HepG2 (cell line): ENCODE measurements at regions not wholly inside any gene's neighbourhood (a gene's known extent, or its start where the extent isn't known, plus 50 kb on each side); places are given as distances from the start of the nearest gene placed in this dataset.

Source experiments
- ATAC-seq: fragments of 200-7000 bp; cut with Tn5 transposase; 3 replicates; pipeline ENCODE4 v1.9.1; 2020; ENCODE audit warnings: mild to moderate bottlenecking, moderate library complexity
- BruUV-seq: library from RNA; stranded (reverse); fragments of 400-500 nt; replicated peaks from 2 replicates; lab custom pipeline; 2021; lab: Mats Ljungman, UMichigan
- CTCF ChIA-PET: fragments of 300-600 bp; formaldehyde crosslinking; extraction: SDS; loops from one replicate; lab custom pipeline; 2021; ENCODE audit warnings: low total read pairs, inconsistent platforms, low intra/inter-chr PET ratio; lab: Yijun Ruan, JAX
- POLR2A ChIA-PET: fragments of 350-600 bp; sonication (Branson Sonifier 250); formaldehyde crosslinking; loops from one replicate; lab custom pipeline; 2020; ENCODE audit warnings: antibody characterized with exemption, inconsistent platforms; lab: Yijun Ruan, JAX
- DNase-seq: peaks from one replicate; pipeline ENCODE4 v3.0.0-alpha.2; 2015; ENCODE audit warnings: low spot score
- FAIRE-seq: peaks from 3 replicates; lab custom pipeline; 2011; peaks lifted over from hg19 to GRCh38; lab: Jason Lieb, UNC
- H2AFZ ChIP-seq: one replicate; pipeline ENCODE4 v1.6.1; 2011; ENCODE audit warnings: low read length, inconsistent platforms
- H3K27ac ChIP-seq: fragments of 300-600 bp; 3 replicates; pipeline ENCODE4 v1.8.0; 2011; ENCODE audit warnings: mixed run types, mild to moderate bottlenecking, mixed read lengths, low read length, inconsistent platforms; ENCODE audit not compliant: insufficient read depth; ENCODE audit errors: extremely low read length
- H3K27me3 ChIP-seq, 2 experiments: fragments of 200-600 bp in 1 of 2; 2 replicates in 1 of 2; 3 replicates in 1 of 2; pipeline versions ENCODE4 v1.6.0 to v1.8.0; 2011; ENCODE audit warnings: low read length in 2 of 2, mild to moderate bottlenecking in 2 of 2, moderate library complexity in 2 of 2, inconsistent platforms in 1 of 2; ENCODE audit not compliant: insufficient read depth in 2 of 2, control insufficient read depth in 1 of 2
- H3K36me3 ChIP-seq, 2 experiments: fragments of 200-600 bp in 1 of 2; replicated peaks in 1 of 2; 2 replicates in 1 of 2; 3 replicates in 1 of 2; pipeline versions ENCODE4 v1.5.1 to v1.8.0; 2011; ENCODE audit warnings: low read length in 2 of 2, inconsistent platforms in 1 of 2; ENCODE audit not compliant: insufficient read depth in 2 of 2, control insufficient read depth in 1 of 2
- H3K4me1 ChIP-seq: 2 replicates; pipeline ENCODE4 v1.5.1; 2012; ENCODE audit warnings: low read length, inconsistent platforms; ENCODE audit not compliant: insufficient read depth
- H3K4me2 ChIP-seq: 2 replicates; pipeline ENCODE4 v1.6.0; 2011; ENCODE audit warnings: low read depth, low read length, inconsistent platforms
- H3K4me3 ChIP-seq, 3 experiments: fragments of 200-600 bp in 1 of 3; sonication (generic), shearing (Covaris generic) in 1 of 3; replicated peaks in 1 of 3; 2 replicates each; pipeline ENCODE4 v1.5.1; 2011 to 2016; ENCODE audit warnings: low read length in 3 of 3, inconsistent platforms in 2 of 3, low read depth in 2 of 3, mild to moderate bottlenecking in 2 of 3, control low read depth in 1 of 3, mixed read lengths in 1 of 3; ENCODE audit not compliant: insufficient read depth in 1 of 3
- H3K79me2 ChIP-seq: one replicate; pipeline ENCODE4 v1.6.1; 2011; ENCODE audit warnings: low read length, inconsistent platforms; ENCODE audit not compliant: insufficient read depth
- H3K9ac ChIP-seq: 2 replicates; pipeline ENCODE4 v1.6.0; 2011; ENCODE audit warnings: mild to moderate bottlenecking, low read depth, low read length, inconsistent platforms; ENCODE audit not compliant: insufficient read depth
- H3K9me3 ChIP-seq: 2 replicates; pipeline ENCODE4 v1.5.1; 2012; ENCODE audit warnings: mild to moderate bottlenecking, low read length
- H4K20me1 ChIP-seq: 2 replicates; pipeline ENCODE4 v1.6.0; 2011; ENCODE audit warnings: inconsistent platforms, mild to moderate bottlenecking, low read length, moderate library complexity; ENCODE audit not compliant: insufficient read depth
- CENPT ChIP-seq: sonication (generic); formaldehyde crosslinking; IDR thresholded peaks from 2 replicates; pipeline ENCODE4 v1.8.0; 2022; ENCODE audit warnings: low read depth, mild to moderate bottlenecking, moderate library complexity, missing genetic modification reagents
- ISL2 ChIP-seq: sonication (generic); formaldehyde crosslinking; IDR thresholded peaks from 2 replicates; pipeline ENCODE4 v1.5.0; 2020; ENCODE audit warnings: missing genetic modification reagents
- MTA1 ChIP-seq: sonication (generic); formaldehyde crosslinking; IDR thresholded peaks from 2 replicates; pipeline ENCODE4 v1.4.0; 2020; ENCODE audit warnings: missing genetic modification reagents, mild to moderate bottlenecking, borderline replicate concordance
- PHF5A ChIP-seq: IDR thresholded peaks from one replicate; pipeline ENCODE4 v1.6.1; 2018; ENCODE audit warnings: low read depth, missing genetic modification reagents; ENCODE audit not compliant: unreplicated experiment
- RFX3 ChIP-seq: IDR thresholded peaks from 2 replicates; pipeline ENCODE4 v1.6.1; 2016; ENCODE audit warnings: missing biosample characterization, missing genetic modification reagents
- SRSF4 ChIP-seq: fragments of 200-400 bp; formaldehyde crosslinking; IDR thresholded peaks from one replicate; pipeline ENCODE4 v1.6.1; 2018; ENCODE audit warnings: mild to moderate bottlenecking, low read depth, low read length, moderate library complexity; ENCODE audit not compliant: poor library complexity, severe bottlenecking
- TBL1XR1 ChIP-seq: fragments of 150-350 bp; IDR thresholded peaks from 2 replicates; pipeline ENCODE4 v1.6.1; 2014; ENCODE audit warnings: borderline replicate concordance, low read length; ENCODE audit not compliant: partially characterized antibody
- TGIF2 ChIP-seq: IDR thresholded peaks from 2 replicates; pipeline ENCODE4 v1.6.1; 2016; ENCODE audit warnings: control low read depth, missing compliant biosample characterization
- THRA ChIP-seq: sonication (generic); formaldehyde crosslinking; IDR thresholded peaks from 2 replicates; pipeline ENCODE4 v1.4.0; 2020; ENCODE audit warnings: missing genetic modification reagents, borderline replicate concordance
- USF2 ChIP-seq, 2 experiments: sonication (generic) in 1 of 2; formaldehyde crosslinking in 1 of 2; IDR thresholded peaks; 2 replicates each; pipeline versions ENCODE4 v1.5.1 to v1.6.1; 2011 to 2020; ENCODE audit warnings: borderline replicate concordance in 1 of 2, low read depth in 1 of 2, low read length in 1 of 2, mild to moderate bottlenecking in 1 of 2, missing genetic modification reagents in 1 of 2, moderate library complexity in 1 of 2
- ZNF256 ChIP-seq: sonication (generic); formaldehyde crosslinking; conservative IDR thresholded peaks from 2 replicates; pipeline ENCODE4 v1.4.0; 2020; ENCODE audit warnings: missing genetic modification reagents
- ZNF275 ChIP-seq: sonication (generic); formaldehyde crosslinking; IDR thresholded peaks from 2 replicates; pipeline ENCODE4 v1.8.0; 2022; ENCODE audit warnings: missing genetic modification reagents, mild to moderate bottlenecking, inconsistent platforms, borderline replicate concordance
- ZNF530 ChIP-seq: sonication (generic); formaldehyde crosslinking; IDR thresholded peaks from 2 replicates; pipeline ENCODE4 v1.5.0; 2020; ENCODE audit warnings: low read depth, mild to moderate bottlenecking, missing genetic modification reagents
- ZNF674 ChIP-seq: sonication (generic); formaldehyde crosslinking; IDR thresholded peaks from 2 replicates; pipeline ENCODE4 v1.5.0; 2020; ENCODE audit warnings: low read depth, mild to moderate bottlenecking, missing genetic modification reagents
- ZNF777 ChIP-seq: sonication (generic); formaldehyde crosslinking; IDR thresholded peaks from 2 replicates; pipeline ENCODE4 v1.4.0; 2020; ENCODE audit warnings: missing genetic modification reagents
- WGBS: methylation state at CpG from one replicate; pipeline ENCODE4 v1.1.6; 2017; ENCODE audit warnings: low lambda C conversion rate; 5-methylcytosine and 5-hydroxymethylcytosine counted together
- in situ Hi-C: cut with HindIII; loops from 2 replicates; pipeline ENCODE4 v1.10.0; 2017; ENCODE audit warnings: low pct_unique_long_range_greater_than_20kb; ENCODE audit not compliant: extremely low pct_ligation_motif_present
- intact Hi-C: fragments of 100-400 bp; cut with micrococcal nuclease; formaldehyde crosslinking; loops from one replicate; pipeline ENCODE4 v1.10.0; 2022; ENCODE audit not compliant: unreplicated experiment
- TF ChIP-seq, protein P1 (sequence below), 2 experiments: fragments of 450-650 bp in 1 of 2; sonication (generic) in 1 of 2; formaldehyde crosslinking; IDR thresholded peaks; 2 replicates each; pipeline versions ENCODE4 v1.5.0 to v1.8.0; 2020 to 2022; ENCODE audit warnings: mild to moderate bottlenecking in 1 of 2, missing genetic modification reagents in 1 of 2
- TF ChIP-seq, protein P2 (sequence below): sonication (generic); formaldehyde crosslinking; IDR thresholded peaks from 2 replicates; pipeline ENCODE4 v1.4.0; 2020; ENCODE audit warnings: missing genetic modification reagents

DNA sequence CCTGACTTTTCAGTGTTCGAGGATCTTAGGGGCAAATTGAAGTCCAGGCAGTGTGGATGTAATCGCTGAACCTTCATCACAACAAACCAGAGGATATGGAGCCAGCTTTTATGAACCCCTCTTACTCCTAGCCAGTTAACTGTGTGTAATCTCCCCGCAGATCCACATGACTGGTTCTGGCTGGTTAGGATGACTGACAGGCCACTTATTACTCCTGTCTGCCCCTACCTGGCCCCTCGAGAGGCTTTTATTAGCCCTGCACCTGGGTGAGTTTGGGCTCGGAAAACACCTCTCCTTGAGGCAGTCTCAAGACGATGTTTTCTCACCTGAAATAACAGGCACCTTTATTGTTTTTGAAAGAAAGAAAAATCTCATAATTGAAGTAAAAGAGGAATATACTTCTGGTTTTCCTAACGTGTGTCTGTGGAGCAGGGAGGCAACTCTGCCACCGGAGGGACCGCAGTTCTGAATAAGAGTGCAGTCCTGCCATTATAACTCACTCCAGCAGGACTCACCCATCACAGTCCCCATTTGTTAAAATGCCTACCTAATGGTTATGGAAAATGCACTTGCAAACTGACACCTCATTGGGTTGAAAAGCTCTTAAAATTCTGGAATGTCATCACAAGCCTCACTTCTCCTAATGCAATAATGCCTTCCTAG is 291.9 kb upstream of the N4BP1 start (continued):
- TF ChIP-seq ZNF275 (CRISPR knock-in tag) (no peak), RFX3 (no peak), TGIF2 (no peak), SRSF4 (no peak), USF2 (IDR thresholded peaks at IDR 0.05; ENCODE audit: low read depth, low read length) (no peak), USF2 (CRISPR knock-in tag; IDR thresholded peaks at IDR 0.05; ENCODE audit: borderline replicate concordance) (no peak), MTA1 (CRISPR knock-in tag) (no peak)
- TF ChIP-seq, protein P1, sequence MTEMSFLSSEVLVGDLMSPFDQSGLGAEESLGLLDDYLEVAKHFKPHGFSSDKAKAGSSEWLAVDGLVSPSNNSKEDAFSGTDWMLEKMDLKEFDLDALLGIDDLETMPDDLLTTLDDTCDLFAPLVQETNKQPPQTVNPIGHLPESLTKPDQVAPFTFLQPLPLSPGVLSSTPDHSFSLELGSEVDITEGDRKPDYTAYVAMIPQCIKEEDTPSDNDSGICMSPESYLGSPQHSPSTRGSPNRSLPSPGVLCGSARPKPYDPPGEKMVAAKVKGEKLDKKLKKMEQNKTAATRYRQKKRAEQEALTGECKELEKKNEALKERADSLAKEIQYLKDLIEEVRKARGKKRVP (CRISPR knock-in tag; IDR thresholded peaks at IDR 0.05): no peak

DNA sequence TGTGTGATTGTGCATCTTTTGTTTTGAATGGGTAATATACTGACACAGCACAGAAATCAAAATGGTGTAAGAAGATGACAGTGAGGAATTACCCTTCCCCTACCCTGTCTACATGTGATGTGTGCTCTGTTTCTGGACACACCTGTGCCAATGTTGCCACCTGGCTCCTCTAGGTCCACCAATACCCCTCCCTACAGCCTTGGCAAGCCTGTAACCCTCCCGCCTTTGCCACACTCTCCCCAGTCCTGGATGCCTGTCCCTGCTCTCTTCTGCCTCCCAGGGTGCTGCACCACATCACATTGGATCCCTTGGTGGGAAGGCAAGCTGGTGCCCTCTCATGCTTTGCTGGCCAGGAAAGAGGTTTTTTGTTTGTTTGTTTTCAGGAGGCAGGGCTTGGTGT is 289.5 kb upstream of the N4BP1 start:
- FAIRE-seq: no peak
- H3K4me1 ChIP-seq: no peaks in the 10 kb centered on the region
- ChIA-PET POLR2A (no interaction called here), CTCF (no interaction called here)
- WGBS: 5% methylated on average over 1 of the region's 1 CpG
- no peak overlapping the region for H2AFZ ChIP-seq
- in situ Hi-C loops (no loop called here), intact Hi-C loops (no loop called here)
- H3K4me3 ChIP-seq: no peak overlapping the region
- no peaks in the 10 kb centered on the region for H4K20me1 ChIP-seq
- no peaks in the 10 kb centered on the region for H3K36me3 ChIP-seq
- BruUV-seq: no TSS peak
- no peaks in the 10 kb centered on the region for H3K79me2 ChIP-seq
- no peak overlapping the region for H3K9ac ChIP-seq
- no peak overlapping the region for H3K27ac ChIP-seq
- no peak overlapping the region for H3K4me2 ChIP-seq
- no peak for DNase-seq
- ATAC-seq: no peak
- H3K27me3 ChIP-seq: peaks cover 0 to 21% of the 10 kb centered on the region in 2 experiments; a peak in 2 of 5 replicates
- no peaks in the 10 kb centered on the region for H3K9me3 ChIP-seq
- TF ChIP-seq, protein P2, sequence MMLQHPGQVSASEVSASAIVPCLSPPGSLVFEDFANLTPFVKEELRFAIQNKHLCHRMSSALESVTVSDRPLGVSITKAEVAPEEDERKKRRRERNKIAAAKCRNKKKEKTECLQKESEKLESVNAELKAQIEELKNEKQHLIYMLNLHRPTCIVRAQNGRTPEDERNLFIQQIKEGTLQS (CRISPR knock-in tag): no peak
- TF ChIP-seq THRA (CRISPR knock-in tag) (no peak), ZNF256 (CRISPR knock-in tag) (no peak), ZNF674 (no peak), CENPT (CRISPR knock-in tag) (no peak), ZNF777 (no peak), ISL2 (CRISPR knock-in tag) (no peak), ZNF530 (no peak), TBL1XR1 (no peak), PHF5A (CRISPR knock-in tag) (no peak)
